ENCODE measurements at regions not wholly inside any gene's neighbourhood (a gene's known extent, or its start where the extent isn't known, plus 50 kb on each side); places are given as distances from the start of the nearest gene placed in this dataset.

GRCh38 chr6:169082093-169082492, 171.6 kb downstream of the THBS2 start:
- TF ChIP-seq CTCF (IDR thresholded peaks at IDR 0.05) = no peak
- TF ChIP-seq POLR2A (IDR thresholded peaks at IDR 0.05) = no peak
